ENCODE measurements at regions not wholly inside any gene's neighbourhood (a gene's known extent, or its start where the extent isn't known, plus 50 kb on each side); places are given as distances from the start of the nearest gene placed in this dataset.
A peak's percentile ranks its signal among the peaks of the same experiment; 100 is the strongest.
"Not testable (repeated sequence)": the region's sequence is repeated elsewhere in the genome, so short reads cannot be mapped to it uniquely, and the experiment has no call there.

DNA sequence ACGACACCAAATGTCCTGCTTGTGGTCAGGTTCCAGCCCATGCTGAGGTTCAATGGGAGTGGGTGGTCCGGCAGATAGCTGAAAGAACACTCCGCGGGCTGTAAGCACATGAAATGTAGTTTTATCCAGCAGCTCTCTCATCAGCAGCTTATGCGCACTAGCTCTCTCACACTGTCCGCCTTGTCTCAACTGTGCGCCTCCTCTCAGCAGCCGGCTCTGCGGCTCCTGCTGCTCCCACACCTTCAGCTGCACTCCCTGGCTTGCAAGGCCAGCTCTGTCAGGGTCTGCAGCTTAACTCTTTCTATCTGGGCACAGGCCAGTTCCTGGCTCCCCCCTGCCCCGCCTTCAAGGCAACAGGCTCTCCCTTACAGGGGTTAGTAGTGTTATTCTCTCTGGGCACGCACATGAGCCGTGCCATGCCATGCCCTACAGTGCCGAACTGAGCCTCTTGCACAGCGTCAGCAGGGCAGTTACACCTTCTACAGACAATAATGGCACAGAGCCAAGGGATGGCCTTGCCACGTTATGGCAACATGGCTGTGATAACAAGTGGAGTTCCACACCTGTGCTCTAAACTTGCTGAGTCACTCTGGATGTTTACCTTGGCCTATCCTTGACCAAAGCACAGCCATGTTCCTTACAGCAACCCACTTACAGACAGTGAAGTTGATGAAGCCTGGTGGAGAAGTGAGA is 84.0 kb upstream of the LRFN2 start:
- DNase-seq (ENCODE audit: low read depth): no peak
- TF ChIP-seq, protein P1, sequence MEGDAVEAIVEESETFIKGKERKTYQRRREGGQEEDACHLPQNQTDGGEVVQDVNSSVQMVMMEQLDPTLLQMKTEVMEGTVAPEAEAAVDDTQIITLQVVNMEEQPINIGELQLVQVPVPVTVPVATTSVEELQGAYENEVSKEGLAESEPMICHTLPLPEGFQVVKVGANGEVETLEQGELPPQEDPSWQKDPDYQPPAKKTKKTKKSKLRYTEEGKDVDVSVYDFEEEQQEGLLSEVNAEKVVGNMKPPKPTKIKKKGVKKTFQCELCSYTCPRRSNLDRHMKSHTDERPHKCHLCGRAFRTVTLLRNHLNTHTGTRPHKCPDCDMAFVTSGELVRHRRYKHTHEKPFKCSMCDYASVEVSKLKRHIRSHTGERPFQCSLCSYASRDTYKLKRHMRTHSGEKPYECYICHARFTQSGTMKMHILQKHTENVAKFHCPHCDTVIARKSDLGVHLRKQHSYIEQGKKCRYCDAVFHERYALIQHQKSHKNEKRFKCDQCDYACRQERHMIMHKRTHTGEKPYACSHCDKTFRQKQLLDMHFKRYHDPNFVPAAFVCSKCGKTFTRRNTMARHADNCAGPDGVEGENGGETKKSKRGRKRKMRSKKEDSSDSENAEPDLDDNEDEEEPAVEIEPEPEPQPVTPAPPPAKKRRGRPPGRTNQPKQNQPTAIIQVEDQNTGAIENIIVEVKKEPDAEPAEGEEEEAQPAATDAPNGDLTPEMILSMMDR (IDR thresholded peaks at IDR 0.05; ENCODE audit: control insufficient read depth, extremely low read depth, insufficient read depth): no peak
- no peak overlapping the region for H3K4me3 ChIP-seq (ENCODE audit: low read depth, low read length)

DNA sequence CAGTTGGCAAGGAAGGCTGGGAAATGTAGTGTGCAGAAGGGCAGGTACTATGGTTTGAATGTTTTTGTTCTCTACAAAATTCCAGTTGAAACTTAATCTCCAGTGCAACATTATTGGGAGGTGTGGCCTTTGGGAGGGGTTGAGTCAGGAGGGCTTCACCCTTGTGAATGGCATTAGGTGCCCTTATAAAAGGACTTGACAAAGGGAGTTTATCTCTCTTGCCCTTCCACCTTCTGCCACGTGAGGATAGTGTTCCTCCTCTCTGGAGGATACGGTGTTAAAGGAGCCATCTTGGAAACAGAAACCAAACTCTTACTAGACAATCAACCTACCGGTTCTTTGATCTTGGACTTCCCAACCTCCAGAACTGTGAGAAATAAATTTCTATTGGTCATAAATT is 82.2 kb upstream of the LRFN2 start:
- TF ChIP-seq, protein P1 (IDR thresholded peaks at IDR 0.05; ENCODE audit: control insufficient read depth, extremely low read depth, insufficient read depth): peak; percentile 21; the same call in 1 of the 2 replicates
- H3K4me3 ChIP-seq (ENCODE audit: low read depth, low read length): no peak overlapping the region
- no peak for DNase-seq (ENCODE audit: low read depth)

DNA sequence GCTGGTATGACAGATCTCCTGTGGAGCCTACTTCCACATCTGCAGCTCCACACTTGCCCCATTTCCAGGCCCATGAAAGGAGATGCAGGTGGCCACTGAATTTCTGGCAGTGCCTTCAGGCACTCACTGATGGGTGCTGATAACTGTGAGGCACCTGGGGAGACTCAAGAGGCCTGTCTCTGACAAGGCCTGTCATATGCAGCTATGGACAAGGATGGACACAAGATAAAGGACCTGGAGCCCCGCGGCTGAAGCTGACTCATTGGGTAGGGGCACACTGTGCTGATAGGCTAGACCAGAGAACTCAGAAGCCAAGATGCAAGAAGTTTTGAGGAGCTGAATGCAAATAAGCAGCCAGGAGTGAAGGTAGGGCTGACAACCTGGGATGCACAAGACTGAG is 81.0 kb upstream of the LRFN2 start:
- DNase-seq (ENCODE audit: low read depth): no peak
- TF ChIP-seq, protein P1 (IDR thresholded peaks at IDR 0.05; ENCODE audit: control insufficient read depth, extremely low read depth, insufficient read depth): no peak
- no peak overlapping the region for H3K4me3 ChIP-seq (ENCODE audit: low read depth, low read length)

DNA sequence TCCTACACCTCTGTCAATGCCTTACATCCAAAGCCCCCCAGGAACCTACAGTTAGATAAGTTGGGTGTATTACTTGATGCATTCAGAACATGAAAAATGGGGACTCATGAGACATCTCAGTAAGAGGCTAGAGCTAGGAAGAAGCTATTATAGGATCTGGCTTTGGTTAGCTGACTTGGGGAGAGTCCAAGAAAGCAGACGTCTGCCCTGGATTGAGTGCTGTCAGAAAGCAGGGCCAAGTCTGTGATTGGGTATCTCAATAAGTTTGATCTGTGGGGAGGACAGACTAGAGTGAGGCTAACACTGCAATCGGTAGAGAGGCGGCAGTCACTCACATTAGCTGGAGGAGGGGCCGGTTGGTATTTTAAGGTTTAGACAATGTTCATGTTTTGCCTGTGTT is 79.4 kb upstream of the LRFN2 start:
- no peak for DNase-seq (ENCODE audit: low read depth)
- H3K4me3 ChIP-seq (ENCODE audit: low read depth, low read length): no peak overlapping the region
- TF ChIP-seq, protein P1 (IDR thresholded peaks at IDR 0.05; ENCODE audit: control insufficient read depth, extremely low read depth, insufficient read depth): no peak

DNA sequence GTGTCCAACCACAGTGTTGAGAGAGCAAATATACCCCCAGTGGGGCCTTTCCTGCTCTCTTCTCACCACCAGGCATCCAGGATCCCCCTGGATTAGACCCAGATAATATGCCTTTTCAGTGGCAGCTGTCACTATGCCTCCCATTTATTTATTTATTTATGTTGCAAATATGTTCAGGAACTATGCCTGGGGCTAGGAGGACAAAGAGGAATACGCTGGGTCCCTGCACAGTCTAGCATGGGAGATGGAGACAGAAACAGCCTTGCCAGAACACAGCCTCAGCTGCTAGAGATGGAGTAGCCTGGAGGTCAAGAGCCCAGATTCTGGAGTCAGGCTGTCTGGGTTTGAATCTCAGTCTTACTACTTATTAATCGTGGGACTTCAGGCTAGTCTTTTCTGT is 74.6 kb upstream of the LRFN2 start:
- no peak for DNase-seq (ENCODE audit: low read depth)
- no peak overlapping the region for H3K4me3 ChIP-seq (ENCODE audit: low read depth, low read length)
- TF ChIP-seq, protein P1 (IDR thresholded peaks at IDR 0.05; ENCODE audit: control insufficient read depth, extremely low read depth, insufficient read depth): no peak

DNA sequence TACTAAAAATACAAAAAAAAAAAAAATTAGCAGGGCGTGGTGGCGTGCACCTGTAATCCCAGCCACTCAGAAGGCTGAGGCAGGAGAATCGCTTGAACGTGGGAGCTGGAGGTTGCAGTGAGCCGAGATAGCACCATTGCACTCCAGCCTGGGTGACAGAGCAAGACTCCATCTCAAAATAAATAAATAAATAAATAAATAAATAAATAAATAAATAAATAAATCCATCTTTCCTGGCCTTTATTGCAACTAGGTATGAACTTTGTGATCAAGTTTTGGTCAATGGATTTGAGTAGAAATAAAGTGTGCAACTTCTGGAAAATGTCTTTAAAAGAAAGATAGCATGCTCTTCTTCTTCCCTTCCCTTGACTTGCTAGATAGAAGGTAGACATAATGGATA is 69.6 kb upstream of the LRFN2 start:
- H3K4me3 ChIP-seq (ENCODE audit: low read depth, low read length); DNase-seq (ENCODE audit: low read depth): not testable (repeated sequence)

DNA sequence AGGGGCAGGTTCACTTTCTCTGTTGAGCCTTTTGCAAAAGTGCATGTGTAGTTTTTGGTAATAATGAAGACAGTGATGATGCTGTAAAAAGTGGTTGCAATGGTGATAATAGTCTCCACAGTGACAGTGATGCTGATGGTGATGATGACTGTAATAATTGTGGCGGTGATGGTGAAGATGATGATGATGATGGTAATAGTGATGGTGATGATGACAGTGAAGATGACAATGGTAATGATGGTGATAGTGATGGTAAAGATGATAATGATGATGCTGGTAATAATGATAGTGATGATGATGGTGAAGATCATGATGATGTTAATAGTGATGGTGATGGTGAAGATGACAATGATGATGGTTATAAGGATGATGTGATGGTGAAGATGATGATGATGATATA is 67.7 kb upstream of the LRFN2 start:
- DNase-seq (ENCODE audit: low read depth): no peak
- H3K4me3 ChIP-seq (ENCODE audit: low read depth, low read length): no peak overlapping the region
- TF ChIP-seq, protein P1 (IDR thresholded peaks at IDR 0.05; ENCODE audit: control insufficient read depth, extremely low read depth, insufficient read depth): no peak

All from LNCaP clone FGC (cell line).